Putamen (tissue), 1 donor: ENCODE measurements at regions not wholly inside any gene's neighbourhood (a gene's known extent, or its start where the extent isn't known, plus 50 kb on each side); places are given as distances from the start of the nearest gene placed in this dataset.
A peak's percentile ranks its signal among the peaks of the same experiment; 100 is the strongest.
"Not testable (repeated sequence)": the region's sequence is repeated elsewhere in the genome, so short reads cannot be mapped to it uniquely, and the experiment has no call there.

ENCODE experiments used
- DNase-seq: peaks from one replicate; pipeline ENCODE4 v3.0.0-alpha.2; 2016; ENCODE audit warnings: low spot score

GRCh38 chr6:80544976-80545722 lies 438.7 kb downstream of the BCKDHB start:
- no peak for DNase-seq

DNA sequence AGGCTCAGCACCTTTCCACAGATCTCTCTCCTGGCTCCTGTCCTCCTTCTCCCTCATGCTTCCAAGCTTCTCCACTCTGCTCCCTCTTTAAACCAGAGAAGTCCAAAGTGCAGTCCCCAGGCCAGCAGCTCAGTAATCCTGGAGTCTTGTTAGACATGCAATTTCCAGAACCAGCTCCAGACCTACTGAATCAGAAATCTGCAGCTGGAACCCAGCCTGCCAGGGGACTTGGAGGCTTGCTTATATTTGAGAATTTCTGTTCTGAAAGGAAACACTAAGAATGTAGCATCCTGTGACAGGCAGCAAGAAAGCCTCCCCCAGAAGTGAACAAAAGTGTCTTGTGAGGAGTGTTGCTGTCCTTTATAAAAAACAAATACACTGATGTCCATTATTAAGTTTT lies 438.1 kb downstream of the BCKDHB start:
- no peak for DNase-seq

DNA sequence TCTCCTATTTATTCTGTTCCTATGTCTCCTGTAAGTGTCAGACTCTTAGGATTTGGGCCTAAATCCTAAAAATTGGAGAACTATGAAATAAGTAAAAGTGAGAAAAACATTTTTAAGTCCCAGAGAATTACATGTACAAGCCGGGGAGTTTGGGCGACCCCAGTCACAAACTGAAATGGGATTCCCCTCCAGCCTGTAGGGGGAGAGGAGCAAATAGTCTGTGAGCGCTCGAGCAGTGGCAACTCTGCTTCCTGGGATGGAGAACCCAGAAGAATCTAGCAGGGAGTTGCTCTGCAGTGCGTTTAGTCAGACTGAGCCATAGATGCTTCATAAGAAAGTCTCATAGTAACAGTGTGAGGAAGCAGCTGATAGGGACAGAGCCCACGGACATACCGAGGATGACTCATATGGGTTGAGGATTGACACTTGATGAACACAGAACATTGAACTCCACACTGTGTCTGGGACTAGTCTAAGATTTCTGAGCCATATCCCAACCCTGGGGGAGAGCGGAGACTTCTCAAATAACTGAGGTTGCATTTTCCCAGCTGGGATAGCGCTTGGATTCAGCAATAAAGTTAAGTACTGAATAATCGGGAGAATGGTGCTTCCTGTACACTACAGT lies 437.2 kb downstream of the BCKDHB start:
- no peak for DNase-seq

GRCh38 chr6:80543151-80543550 lies 436.7 kb downstream of the BCKDHB start:
- no peak for DNase-seq

DNA sequence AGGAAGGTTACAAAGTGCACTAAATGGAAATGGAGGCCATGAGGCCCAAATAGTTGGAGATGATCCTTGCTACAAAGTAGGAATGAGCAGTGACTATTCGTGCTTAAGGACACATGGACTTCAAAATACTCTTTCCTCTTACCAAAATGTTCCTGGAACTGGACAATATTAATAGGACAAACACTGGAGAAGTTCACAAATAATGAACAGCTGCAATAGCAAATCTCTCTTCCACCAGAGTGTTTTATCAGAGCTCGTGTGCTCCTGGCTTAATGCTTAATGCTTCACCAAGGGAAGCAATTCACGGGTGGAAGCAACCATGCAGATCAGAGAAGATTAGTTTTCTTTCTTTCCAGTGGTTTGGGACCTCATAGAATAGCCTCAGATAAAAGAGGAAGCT lies 435.4 kb downstream of the BCKDHB start:
- DNase-seq, result no peak

GRCh38 chr6:80541181-80541580 lies 434.7 kb downstream of the BCKDHB start:
- peak; percentile 31 for DNase-seq

- DNase-seq, result no peak
These were observed 434.2 kb downstream of the BCKDHB start for GRCh38 chr6:80540700-80541099.

GRCh38 chr6:80537118-80537972 lies 430.9 kb downstream of the BCKDHB start:
- DNase-seq, result no peak

- DNase-seq, result no peak
These were observed 429.6 kb downstream of the BCKDHB start for GRCh38 chr6:80535914-80536565.

- no peak for DNase-seq
These were observed 425.5 kb downstream of the BCKDHB start for GRCh38 chr6:80531681-80532619.

GRCh38 chr6:80530103-80530502 lies 423.6 kb downstream of the BCKDHB start:
- no peak for DNase-seq

DNA sequence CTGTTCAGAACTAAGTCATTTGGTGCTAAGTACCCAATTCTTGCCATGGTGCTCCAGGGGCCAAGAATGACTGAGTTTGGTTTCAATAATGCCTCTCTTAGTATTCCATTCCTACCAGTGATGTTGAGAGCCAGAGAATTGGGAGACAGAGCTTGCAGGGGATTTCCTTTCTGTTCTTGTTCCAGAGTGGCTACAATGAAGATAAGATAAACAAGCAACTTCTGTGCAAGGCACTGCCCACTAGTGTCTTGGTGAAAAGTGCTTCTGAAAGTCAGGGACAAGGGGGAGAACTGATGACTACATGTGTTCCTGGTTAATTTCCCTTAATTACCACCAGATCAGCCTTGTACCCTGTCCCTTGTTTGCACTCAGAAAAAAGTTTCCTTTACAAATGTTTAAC lies 421.6 kb downstream of the BCKDHB start:
- no peak for DNase-seq

DNA sequence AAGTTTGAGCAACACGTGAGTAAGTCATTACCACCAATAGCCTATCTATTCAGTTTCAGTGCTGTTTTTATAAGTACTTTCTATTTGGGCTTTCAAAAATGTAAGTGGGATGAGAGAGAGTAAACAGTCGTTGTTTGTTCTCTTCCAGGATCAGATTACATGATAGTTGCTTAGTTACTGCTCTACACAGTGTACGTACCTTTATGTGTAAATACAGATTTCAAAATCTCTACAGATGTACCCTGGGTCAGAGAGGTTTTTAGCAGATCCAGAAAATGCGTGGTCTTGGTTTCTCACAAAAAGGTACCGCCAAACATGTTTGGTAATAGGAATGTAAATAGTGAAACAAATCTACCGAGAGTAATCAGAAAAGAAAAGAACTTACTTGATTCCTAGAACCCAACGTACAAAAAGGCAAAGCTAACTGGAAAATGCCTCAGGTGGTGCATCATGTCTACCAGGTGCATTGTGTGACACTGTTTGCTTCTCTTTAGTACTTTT lies 421.1 kb downstream of the BCKDHB start:
- no peak for DNase-seq

DNA sequence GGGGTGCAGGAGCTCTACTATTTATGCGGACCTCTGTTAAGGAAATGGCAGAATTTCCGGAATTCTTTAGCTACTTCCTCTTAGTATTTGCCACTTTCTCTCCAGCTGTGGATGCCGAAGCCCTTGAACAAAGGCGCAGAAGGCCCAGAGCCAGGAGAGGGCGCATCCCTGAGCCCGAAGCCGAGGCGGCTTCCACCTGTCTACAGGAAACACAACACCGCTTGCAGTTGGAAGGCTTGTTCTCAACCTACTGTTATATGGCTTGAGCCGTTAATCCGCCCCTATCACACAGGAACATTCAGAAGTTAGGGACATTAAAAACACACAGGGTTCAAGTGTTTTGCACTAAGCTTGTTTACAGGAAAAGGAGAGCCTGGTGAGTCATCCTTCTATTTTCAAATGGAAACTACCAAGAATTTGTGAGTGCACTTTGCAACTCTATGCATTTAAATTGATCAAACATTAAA lies 417.1 kb downstream of the BCKDHB start:
- DNase-seq, result no peak

DNA sequence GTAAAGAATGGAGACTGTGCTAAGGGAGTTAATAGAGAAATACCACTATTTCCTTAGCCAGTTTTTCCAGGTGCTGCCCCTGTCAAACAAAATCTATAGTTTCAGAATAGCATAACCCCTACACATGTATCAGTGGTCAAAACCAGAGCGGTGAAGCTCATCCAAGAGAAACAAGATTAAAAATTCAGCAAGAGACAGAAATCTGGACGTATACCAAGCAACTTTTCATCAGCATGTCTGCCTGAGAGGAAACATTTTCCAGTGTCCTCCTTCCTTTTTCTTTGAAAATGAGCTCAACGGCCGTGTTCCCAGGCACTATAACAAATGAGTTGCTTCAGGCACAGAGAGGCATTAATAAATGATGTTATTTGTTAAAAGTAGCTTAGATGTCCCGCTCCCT lies 416.5 kb downstream of the BCKDHB start:
- DNase-seq, result no peak

DNA sequence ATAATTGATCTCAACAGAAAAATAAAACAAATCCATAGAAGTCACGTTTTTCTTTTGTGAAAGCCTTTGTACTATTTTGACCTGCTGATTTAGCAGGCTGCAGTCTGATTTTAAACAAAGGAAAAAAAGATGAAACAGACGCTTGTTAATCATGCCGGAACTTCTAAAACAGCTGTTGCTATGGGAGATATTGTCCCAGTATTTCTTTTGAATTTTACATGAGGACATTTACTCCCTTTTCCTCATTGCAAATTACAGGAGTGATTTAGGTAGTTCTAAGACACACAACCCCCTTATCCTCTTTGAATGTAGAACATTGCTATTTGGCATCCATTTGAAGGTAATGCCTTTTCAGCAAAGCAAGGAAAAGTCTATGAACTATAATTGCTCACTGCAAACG lies 416.1 kb downstream of the BCKDHB start:
- no peak for DNase-seq

DNA sequence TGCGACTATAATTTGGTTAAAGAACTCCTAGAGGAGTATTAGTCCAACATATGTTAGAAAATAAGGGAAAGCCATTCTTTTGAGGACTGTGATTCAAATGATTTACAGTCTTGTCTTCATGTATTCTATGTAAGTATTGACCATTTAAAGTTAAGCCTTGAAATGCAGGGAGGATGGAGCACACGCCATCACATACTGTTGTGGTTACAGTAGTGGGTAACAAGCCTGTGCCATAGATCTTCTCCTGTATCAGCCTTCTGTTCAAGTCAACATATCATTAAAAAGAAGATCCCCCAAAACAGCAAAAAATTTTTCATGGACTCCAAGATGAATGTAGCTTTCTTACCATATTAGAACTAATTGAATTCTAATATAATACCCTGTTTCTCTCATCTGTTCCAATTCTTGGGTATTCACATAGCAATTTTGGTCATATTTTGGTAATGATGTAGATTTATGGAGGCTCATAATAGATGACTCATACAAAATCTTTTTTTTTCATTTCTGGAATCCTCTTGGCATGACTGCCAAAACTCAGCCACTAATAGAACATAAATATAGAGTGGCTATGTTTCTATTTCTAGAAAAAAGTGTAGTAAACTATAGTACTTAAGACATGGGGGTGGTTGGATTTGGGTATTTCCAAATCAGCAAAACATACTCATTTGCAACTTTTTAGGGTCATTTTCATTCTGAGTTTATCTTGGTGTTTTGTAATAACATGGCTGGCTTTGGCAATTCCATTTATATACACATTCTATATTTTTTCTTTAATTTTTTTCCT lies 413.5 kb downstream of the BCKDHB start:
- DNase-seq, result no peak

- no peak for DNase-seq
These were observed 411.1 kb downstream of the BCKDHB start for GRCh38 chr6:80517525-80517924.

DNA sequence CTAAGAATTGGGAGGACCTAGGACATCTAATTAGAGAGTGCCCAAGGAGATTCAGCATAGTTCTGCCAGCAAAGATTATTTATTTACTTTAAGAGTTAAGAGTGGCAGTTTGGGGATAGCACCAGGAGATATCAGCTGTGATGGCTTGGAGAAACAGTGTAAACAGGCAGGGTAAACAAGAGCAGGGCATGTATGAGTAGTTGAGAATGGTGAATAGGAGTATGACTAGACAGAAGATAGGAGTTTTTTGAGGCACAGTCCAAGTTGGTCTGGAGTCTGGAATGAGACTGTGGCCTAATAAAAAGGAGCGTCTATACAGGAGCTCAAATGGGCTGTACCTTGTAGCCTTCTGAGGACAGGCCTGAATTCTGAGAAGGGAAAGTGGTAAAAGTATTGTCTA lies 404.1 kb downstream of the BCKDHB start:
- not testable (repeated sequence) for DNase-seq
